Immature natural killer cell (primary cell): ENCODE measurements at regions not wholly inside any gene's neighbourhood (a gene's known extent, or its start where the extent isn't known, plus 50 kb on each side); places are given as distances from the start of the nearest gene placed in this dataset.

Experiments
- DNase-seq, 3 donors: peaks; one replicate each; pipeline ENCODE4 v3.0.0; 2022; ENCODE audit warnings: mixed read lengths in 1 of 3
- H3K27ac Mint-ChIP-seq, 6 donors: one replicate each; pipeline ENCODE4 v1.8.0; 2020; ENCODE audit warnings: mixed read lengths in 6 of 6, mild to moderate bottlenecking in 5 of 6, inconsistent platforms in 4 of 6, moderate library complexity in 3 of 6
- H3K27me3 Mint-ChIP-seq, 3 donors: one replicate each; pipeline ENCODE4 v1.8.0; 2020 to 2021; ENCODE audit warnings: low read depth in 3 of 3, mild to moderate bottlenecking in 3 of 3, mixed read lengths in 3 of 3, moderate library complexity in 3 of 3, inconsistent platforms in 1 of 3
- H3K36me3 Mint-ChIP-seq, 3 donors: one replicate each; pipeline ENCODE4 v1.8.0; 2020; ENCODE audit warnings: mixed read lengths in 3 of 3, inconsistent platforms in 2 of 3, mild to moderate bottlenecking in 2 of 3
- H3K4me1 Mint-ChIP-seq, 2 donors: one replicate each; pipeline ENCODE4 v1.8.0; 2020; ENCODE audit warnings: inconsistent platforms in 2 of 2, mild to moderate bottlenecking in 2 of 2, mixed read lengths in 2 of 2, moderate library complexity in 1 of 2
- H3K4me3 Mint-ChIP-seq, 5 donors: one replicate each; pipeline ENCODE4 v1.8.0; 2020; ENCODE audit warnings: mild to moderate bottlenecking in 5 of 5, mixed read lengths in 5 of 5, inconsistent platforms in 3 of 5, moderate library complexity in 3 of 5
- H3K9me3 Mint-ChIP-seq, 6 donors: one replicate each; pipeline ENCODE4 v1.8.0; 2020; ENCODE audit warnings: mild to moderate bottlenecking in 6 of 6, mixed read lengths in 6 of 6, inconsistent platforms in 4 of 6, moderate library complexity in 3 of 6

DNA sequence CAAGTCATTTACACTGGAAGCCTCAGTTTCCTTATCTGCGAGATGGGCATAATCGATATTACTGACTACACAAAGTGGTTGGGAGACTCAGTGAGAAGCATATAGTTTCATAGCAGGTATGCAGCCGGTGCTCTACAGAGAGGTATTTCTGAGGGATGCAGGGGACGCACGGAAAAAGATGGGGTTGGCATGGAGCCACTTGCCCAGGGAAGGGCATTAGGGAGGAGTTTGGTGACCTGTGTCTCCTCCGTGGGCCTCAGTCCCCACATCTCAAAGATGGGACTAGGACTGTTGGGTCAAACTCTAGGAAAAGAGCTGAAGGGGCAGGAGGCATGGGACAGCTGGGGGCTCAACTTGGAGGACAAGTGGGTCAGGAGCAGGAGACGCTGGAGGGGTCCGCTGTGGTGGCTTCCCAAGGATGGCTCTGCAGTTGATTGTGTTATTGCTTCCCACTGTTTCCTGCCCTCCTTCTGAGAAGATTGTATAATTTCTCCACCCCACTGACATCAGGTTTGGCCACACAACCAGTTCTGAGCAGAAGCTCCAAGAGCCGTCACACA, 158.6 kb upstream of the ALDH1B1 start:
- Mint-ChIP-seq H3K4me1 (peaks cover 6 to 7% of the 10 kb centered on the region in 2 donors), H3K27ac (peak overlapping the region in 1 of 6 donors; percentile 13), H3K27me3 (peaks cover 0 to 6% (median 2%) of the 10 kb centered on the region in 3 donors), H3K4me3 (no peak overlapping the region), H3K36me3 (no peaks in the 10 kb centered on the region), H3K9me3 (no peaks in the 10 kb centered on the region)
- no peak for DNase-seq

DNA sequence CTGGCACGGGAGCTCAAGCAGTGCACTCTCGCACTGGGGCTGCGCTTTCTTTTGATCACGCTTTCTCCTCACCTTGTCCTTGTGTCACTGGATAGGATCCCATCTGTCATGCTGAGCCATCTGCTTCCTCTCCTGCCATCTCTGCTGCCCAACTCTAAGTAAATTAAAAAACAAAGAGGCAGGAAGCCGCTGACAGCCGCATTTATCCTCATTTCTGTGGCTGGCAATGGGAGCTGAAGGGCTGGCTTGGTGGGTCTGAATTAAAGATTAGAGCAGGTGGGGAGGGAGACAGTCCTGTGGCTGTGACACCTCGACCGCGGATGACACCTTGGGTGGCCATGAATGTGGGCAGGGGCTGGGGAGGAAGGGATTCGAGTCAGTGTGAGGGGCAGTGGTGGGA, 159.2 kb upstream of the ALDH1B1 start:
- H3K4me3 Mint-ChIP-seq = no peak overlapping the region
- peak overlapping the region in 1 of 6 donors; percentile 13 for H3K27ac Mint-ChIP-seq
- H3K4me1 Mint-ChIP-seq = peaks cover 8 to 10% of the 10 kb centered on the region in 2 donors
- peaks cover 0 to 6% (median 2%) of the 10 kb centered on the region in 3 donors for H3K27me3 Mint-ChIP-seq
- no peaks in the 10 kb centered on the region for H3K36me3 Mint-ChIP-seq
- no peak for DNase-seq
- no peaks in the 10 kb centered on the region for H3K9me3 Mint-ChIP-seq

GRCh38 chr9:38232895-38233294, 159.6 kb upstream of the ALDH1B1 start:
- Mint-ChIP-seq H3K4me3 (no peak overlapping the region), H3K9me3 (no peaks in the 10 kb centered on the region), H3K36me3 (no peaks in the 10 kb centered on the region)

GRCh38 chr9:38229504-38230155, 160.6 kb upstream of the SHB start:
- peaks cover 1 to 6% (median 5%) of the 10 kb centered on the region in 3 donors for H3K27me3 Mint-ChIP-seq
- H3K27ac Mint-ChIP-seq = peak overlapping the region in 1 of 6 donors; percentile 51
- H3K36me3 Mint-ChIP-seq = peaks cover 0 to 1% (median 0%) of the 10 kb centered on the region in 3 donors
- peak overlapping the region in 1 of 5 donors; percentile 5 for H3K4me3 Mint-ChIP-seq
- DNase-seq = no peak
- H3K4me1 Mint-ChIP-seq = peaks cover 32 to 39% of the 10 kb centered on the region in 2 donors
- peaks cover 0 to 2% (median 0%) of the 10 kb centered on the region in 6 donors for H3K9me3 Mint-ChIP-seq

More at GRCh38 chr9:38232895-38233294, 159.6 kb upstream of the ALDH1B1 start:
- Mint-ChIP-seq H3K27me3 (peaks cover 0 to 6% (median 2%) of the 10 kb centered on the region in 3 donors), H3K4me1 (peaks cover 13 to 15% of the 10 kb centered on the region in 2 donors), H3K27ac (no peak overlapping the region)
- DNase-seq = no peak

DNA sequence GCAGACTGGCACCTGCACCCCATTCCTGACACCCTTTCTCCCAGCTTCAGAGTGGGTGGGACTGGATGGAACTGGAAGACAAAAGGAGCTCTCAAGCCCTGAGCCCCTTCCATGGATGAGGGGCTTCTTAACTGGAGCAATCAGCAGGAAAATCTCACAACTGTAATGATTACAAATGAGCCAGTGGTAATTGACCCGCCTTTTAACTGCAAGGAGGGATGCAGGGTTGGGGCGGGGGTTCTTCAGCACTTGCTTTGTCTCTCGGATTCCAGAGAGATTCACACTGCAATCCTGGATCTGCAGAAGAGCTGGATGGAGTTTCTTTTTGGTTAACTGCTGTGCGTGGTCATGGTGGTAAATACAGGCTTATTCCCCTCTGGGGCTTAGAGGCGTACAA, 160.1 kb upstream of the SHB start:
- H3K9me3 Mint-ChIP-seq = peaks cover 0 to 2% (median 0%) of the 10 kb centered on the region in 6 donors
- DNase-seq = no peak
- no peak overlapping the region for H3K4me3 Mint-ChIP-seq
- peaks cover 32 to 43% of the 10 kb centered on the region in 2 donors for H3K4me1 Mint-ChIP-seq
- H3K27me3 Mint-ChIP-seq = peaks cover 1 to 6% (median 5%) of the 10 kb centered on the region in 3 donors
- no peak overlapping the region for H3K27ac Mint-ChIP-seq
- peaks cover 0 to 5% (median 0%) of the 10 kb centered on the region in 3 donors for H3K36me3 Mint-ChIP-seq

GRCh38 chr9:38228331-38229103, 159.5 kb upstream of the SHB start:
- peak overlapping the region; percentile 85 to 96 (median 89) for H3K4me3 Mint-ChIP-seq
- DNase-seq = no peak
- H3K4me1 Mint-ChIP-seq = peaks cover 30 to 40% of the 10 kb centered on the region in 2 donors
- H3K27ac Mint-ChIP-seq = peak overlapping the region in 3 of 6 donors; percentile 46 to 85 (median 76)
- H3K9me3 Mint-ChIP-seq = peaks cover 0 to 2% (median 0%) of the 10 kb centered on the region in 6 donors
- H3K27me3 Mint-ChIP-seq = peaks cover 1 to 6% (median 5%) of the 10 kb centered on the region in 3 donors
- peaks cover 0 to 5% (median 0%) of the 10 kb centered on the region in 3 donors for H3K36me3 Mint-ChIP-seq

DNA sequence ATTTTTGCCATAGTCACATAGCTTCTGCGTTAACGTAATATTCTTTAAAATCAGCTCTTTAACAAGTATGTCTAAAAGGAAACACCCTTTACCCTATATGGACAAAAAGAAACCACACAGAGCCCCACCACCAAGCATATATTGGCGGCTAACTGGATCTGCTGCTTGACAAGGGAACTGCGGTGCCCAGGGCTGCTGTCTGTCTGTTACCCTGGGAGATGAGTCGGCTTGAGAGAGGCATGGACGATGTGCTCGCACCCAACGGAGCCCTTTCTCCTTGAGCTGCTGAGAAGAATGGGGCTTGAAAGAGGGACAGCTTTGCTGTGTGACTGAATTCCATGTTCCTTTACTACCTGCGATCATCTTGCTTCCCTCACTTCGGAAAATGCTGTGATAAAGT, 158.6 kb upstream of the SHB start:
- Mint-ChIP-seq H3K27ac (peak overlapping the region; percentile 52 to 89 (median 82)), H3K4me1 (peaks cover 26 to 37% of the 10 kb centered on the region in 2 donors), H3K9me3 (peaks cover 0 to 2% (median 0%) of the 10 kb centered on the region in 6 donors), H3K36me3 (peaks cover 0 to 5% (median 0%) of the 10 kb centered on the region in 3 donors), H3K4me3 (peak overlapping the region; percentile 85 to 96 (median 89)), H3K27me3 (peaks cover 1 to 7% (median 5%) of the 10 kb centered on the region in 3 donors)
- peak; percentile 15 to 71 (median 40) for DNase-seq

DNA sequence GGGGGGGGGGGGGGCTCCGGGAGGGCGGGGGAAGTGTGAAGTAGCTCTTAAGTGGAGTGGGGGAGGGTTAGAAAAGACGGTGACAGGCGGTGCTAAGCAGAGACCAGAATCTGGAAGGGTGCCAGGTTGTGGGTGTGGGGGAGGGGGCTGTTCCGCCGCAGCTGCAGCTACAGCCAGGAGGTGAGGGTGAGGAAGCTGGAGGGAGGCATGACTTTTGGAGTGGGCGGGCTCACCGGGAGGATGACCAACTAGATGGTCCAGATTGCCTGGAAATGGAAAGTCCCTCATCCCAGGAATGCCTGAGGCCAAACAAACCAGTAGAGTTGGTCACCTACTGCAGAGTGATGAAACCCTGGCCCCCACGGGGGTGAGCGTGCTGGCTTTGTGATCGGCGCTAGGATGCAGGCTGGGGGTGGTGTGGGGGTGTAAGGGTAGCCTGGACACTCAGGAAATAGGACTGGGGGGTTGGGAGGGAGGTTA, 158.1 kb upstream of the SHB start:
- peak; percentile 68 to 87 (median 72) for DNase-seq
- peaks cover 26 to 37% of the 10 kb centered on the region in 2 donors for H3K4me1 Mint-ChIP-seq
- H3K4me3 Mint-ChIP-seq = peak overlapping the region; percentile 85 to 96 (median 89)
- H3K27me3 Mint-ChIP-seq = peaks cover 1 to 5% (median 5%) of the 10 kb centered on the region in 3 donors
- H3K36me3 Mint-ChIP-seq = peaks cover 0 to 5% (median 2%) of the 10 kb centered on the region in 3 donors
- H3K27ac Mint-ChIP-seq = peak overlapping the region; percentile 52 to 89 (median 82)
- H3K9me3 Mint-ChIP-seq = peaks cover 0 to 3% (median under 1%) of the 10 kb centered on the region in 6 donors

GRCh38 chr9:38226491-38226951, 157.5 kb upstream of the SHB start:
- peaks cover 1 to 5% (median 5%) of the 10 kb centered on the region in 3 donors for H3K27me3 Mint-ChIP-seq
- DNase-seq = peak in 2 of 3 donors; percentile 6 to 9
- peaks cover 26 to 37% of the 10 kb centered on the region in 2 donors for H3K4me1 Mint-ChIP-seq
- peak overlapping the region; percentile 52 to 85 (median 68) for H3K27ac Mint-ChIP-seq
- H3K4me3 Mint-ChIP-seq = peak overlapping the region; percentile 85 to 96 (median 89)
- H3K36me3 Mint-ChIP-seq = peaks cover 0 to 5% (median 5%) of the 10 kb centered on the region in 3 donors
- peaks cover 0 to 5% (median 2%) of the 10 kb centered on the region in 6 donors for H3K9me3 Mint-ChIP-seq

- Mint-ChIP-seq H3K27me3 (peaks cover 1 to 5% (median 3%) of the 10 kb centered on the region in 3 donors), H3K27ac (peak overlapping the region in 4 of 6 donors; percentile 11 to 78 (median 40)), H3K9me3 (peaks cover 0 to 11% (median 4%) of the 10 kb centered on the region in 6 donors), H3K4me3 (peak overlapping the region in 2 of 5 donors; percentile 34 to 77), H3K36me3 (peaks cover 0 to 9% (median 5%) of the 10 kb centered on the region in 3 donors), H3K4me1 (peaks cover 26 to 37% of the 10 kb centered on the region in 2 donors)
- DNase-seq = no peak
These were observed 155.9 kb upstream of the SHB start for GRCh38 chr9:38224941-38225340.

GRCh38 chr9:38216572-38216971, 147.5 kb upstream of the SHB start:
- Mint-ChIP-seq H3K9me3 (peaks cover 0 to 13% (median 3%) of the 10 kb centered on the region in 6 donors), H3K27me3 (peaks cover 0 to 12% (median 0%) of the 10 kb centered on the region in 3 donors), H3K4me3 (no peak overlapping the region), H3K4me1 (no peaks in the 10 kb centered on the region), H3K36me3 (peaks cover 0 to 8% (median 4%) of the 10 kb centered on the region in 3 donors), H3K27ac (no peak overlapping the region)
- DNase-seq = no peak

DNA sequence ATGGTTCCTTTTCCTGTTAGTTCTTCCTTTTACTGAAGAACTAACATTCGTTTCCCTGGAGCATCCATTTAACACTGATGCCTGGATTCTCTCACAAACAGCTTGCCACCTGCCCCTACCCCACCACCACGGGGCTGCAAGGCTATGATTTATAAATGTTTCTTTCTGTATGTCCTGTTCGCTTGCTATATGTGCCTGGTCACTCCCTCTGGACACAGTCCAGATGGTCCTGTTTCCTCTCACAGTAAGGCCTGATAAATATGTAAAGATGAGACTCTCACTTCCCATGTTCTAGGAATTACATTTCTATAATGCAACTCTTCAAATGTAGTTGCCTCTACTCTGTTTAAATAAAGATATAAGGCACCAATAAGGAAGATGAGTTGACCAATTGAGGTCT, 146.4 kb upstream of the SHB start:
- H3K36me3 Mint-ChIP-seq = peaks cover 0 to 8% (median 3%) of the 10 kb centered on the region in 3 donors
- no peak overlapping the region for H3K27ac Mint-ChIP-seq
- H3K4me3 Mint-ChIP-seq = no peak overlapping the region
- DNase-seq = no peak
- peaks cover 0 to 12% (median 0%) of the 10 kb centered on the region in 3 donors for H3K27me3 Mint-ChIP-seq
- no peaks in the 10 kb centered on the region for H3K4me1 Mint-ChIP-seq
- H3K9me3 Mint-ChIP-seq = peaks cover 0 to 12% (median 2%) of the 10 kb centered on the region in 6 donors

GRCh38 chr9:38214432-38214831, 145.4 kb upstream of the SHB start:
- Mint-ChIP-seq H3K27me3 (peaks cover 0 to 12% (median 0%) of the 10 kb centered on the region in 3 donors), H3K4me3 (no peak overlapping the region), H3K36me3 (peaks cover 0 to 9% (median 0%) of the 10 kb centered on the region in 3 donors), H3K4me1 (no peaks in the 10 kb centered on the region), H3K27ac (no peak overlapping the region), H3K9me3 (peaks cover 0 to 2% (median under 1%) of the 10 kb centered on the region in 6 donors)
- no peak for DNase-seq
